HEK293 (cell line): ENCODE measurements at regions not wholly inside any gene's neighbourhood (a gene's known extent, or its start where the extent isn't known, plus 50 kb on each side); places are given as distances from the start of the nearest gene placed in this dataset.

Source experiments
- CTCF ChIA-PET: fragments of 350-600 bp; formaldehyde crosslinking; extraction: SDS; loops from one replicate; lab custom pipeline; 2021; ENCODE audit warnings: antibody characterized with exemption; lab: Yijun Ruan, JAX
- POLR2A ChIA-PET: fragments of 300-600 bp; formaldehyde crosslinking; extraction: SDS; loops from one replicate; lab custom pipeline; 2020; ENCODE audit warnings: antibody characterized with exemption, inconsistent platforms; lab: Yijun Ruan, JAX
- H3K27ac ChIP-seq: fragments of 200-500 bp; sonication (Bioruptor generic); 2 replicates; pipeline ENCODE4 v1.5.1; 2014; ENCODE audit warnings: low read depth, low read length, control low read depth, inconsistent platforms; ENCODE audit errors: extremely low read depth
- H3K36me3 ChIP-seq, 2 experiments: fragments of 200-500 bp in 1 of 2; sonication (Bioruptor generic) in 1 of 2; 1 replicate in 1 of 2; 2 replicates in 1 of 2; pipeline ENCODE4 v1.5.1; 2014 to 2017; ENCODE audit warnings: inconsistent platforms in 2 of 2, low read length in 2 of 2; ENCODE audit not compliant: control insufficient read depth in 2 of 2, insufficient read depth in 1 of 2
- H3K4me1 ChIP-seq: fragments of 200-500 bp; sonication (Bioruptor generic); 2 replicates; pipeline ENCODE4 v1.5.1; 2014; ENCODE audit warnings: mild to moderate bottlenecking, low read length, inconsistent platforms; ENCODE audit not compliant: control insufficient read depth, insufficient read depth
- H3K4me3 ChIP-seq: 2 replicates; pipeline ENCODE4 v1.5.1; 2011; ENCODE audit warnings: low read depth, mild to moderate bottlenecking, control low read depth, low read length, moderate library complexity
- H3K9me3 ChIP-seq: fragments of 200-500 bp; sonication (Bioruptor generic); 2 replicates; pipeline ENCODE4 v1.5.1; 2014; ENCODE audit warnings: low read depth, low read length, inconsistent platforms; ENCODE audit not compliant: control insufficient read depth, insufficient read depth
- EGR2 ChIP-seq: fragments of 450-650 bp; formaldehyde crosslinking; IDR thresholded peaks from 2 replicates; pipeline ENCODE4 v1.5.1; 2016; ENCODE audit warnings: low read depth, missing biosample characterization, missing genetic modification characterization
- GLI2 ChIP-seq: fragments of 450-650 bp; formaldehyde crosslinking; IDR thresholded peaks from 2 replicates; pipeline ENCODE4; 2017; ENCODE audit warnings: missing biosample characterization, missing genetic modification characterization, low read depth, borderline replicate concordance
- GLI4 ChIP-seq: fragments of 450-650 bp; formaldehyde crosslinking; IDR thresholded peaks from 2 replicates; pipeline ENCODE4 v1.5.1; 2016; ENCODE audit warnings: missing biosample characterization, missing genetic modification characterization
- HOXA7 ChIP-seq: sonication (generic); formaldehyde crosslinking; IDR thresholded peaks from 2 replicates; pipeline ENCODE4 v1.8.1; 2022; ENCODE audit warnings: missing genetic modification reagents, borderline replicate concordance
- MYNN ChIP-seq: fragments of 450-650 bp; formaldehyde crosslinking; IDR thresholded peaks from 2 replicates; pipeline ENCODE4 v1.5.1; 2016; ENCODE audit warnings: missing biosample characterization, missing genetic modification characterization, borderline replicate concordance
- MZF1 ChIP-seq: fragments of 450-650 bp; formaldehyde crosslinking; IDR thresholded peaks from 2 replicates; pipeline ENCODE4 v1.5.1; 2017; ENCODE audit warnings: missing biosample characterization, missing genetic modification characterization, borderline replicate concordance
- ZFP37 ChIP-seq: fragments of 450-650 bp; formaldehyde crosslinking; IDR thresholded peaks from 2 replicates; pipeline ENCODE4 v1.5.1; 2016; ENCODE audit warnings: missing biosample characterization, missing genetic modification characterization
- ZNF223 ChIP-seq: fragments of 450-650 bp; formaldehyde crosslinking; IDR thresholded peaks from 2 replicates; pipeline ENCODE4 v1.5.1; 2016; ENCODE audit warnings: missing biosample characterization, missing genetic modification characterization
- ZNF239 ChIP-seq: fragments of 450-650 bp; formaldehyde crosslinking; IDR thresholded peaks from 2 replicates; pipeline ENCODE4 v1.5.1; 2016; ENCODE audit warnings: missing biosample characterization, missing genetic modification characterization
- ZNF341 ChIP-seq: fragments of 450-650 bp; formaldehyde crosslinking; IDR thresholded peaks from 2 replicates; pipeline ENCODE4; 2016; ENCODE audit warnings: low read depth, missing biosample characterization, missing genetic modification characterization
- ZNF48 ChIP-seq: fragments of 450-650 bp; formaldehyde crosslinking; IDR thresholded peaks from 2 replicates; pipeline ENCODE4 v1.5.1; 2016; ENCODE audit warnings: missing biosample characterization, missing genetic modification characterization
- ZNF768 ChIP-seq: fragments of 450-650 bp; formaldehyde crosslinking; IDR thresholded peaks from 2 replicates; pipeline ENCODE4 v1.5.1; 2018; ENCODE audit warnings: missing biosample characterization, mild to moderate bottlenecking, missing genetic modification characterization
- TF ChIP-seq, protein P1 (sequence below): fragments of 450-650 bp; formaldehyde crosslinking; IDR thresholded peaks from 2 replicates; pipeline ENCODE4 v1.5.1; 2017; ENCODE audit warnings: missing biosample characterization, missing genetic modification characterization
- TF ChIP-seq, protein P2 (sequence below): fragments of 450-650 bp; formaldehyde crosslinking; conservative IDR thresholded peaks from 2 replicates; pipeline ENCODE4 v1.5.1; 2016; ENCODE audit warnings: low read depth, missing biosample characterization, missing genetic modification characterization
- TF ChIP-seq, protein P3 (sequence below): fragments of 450-650 bp; formaldehyde crosslinking; IDR thresholded peaks from 2 replicates; pipeline ENCODE4 v1.5.1; 2016; ENCODE audit warnings: missing biosample characterization, missing genetic modification characterization
- TF ChIP-seq, protein P4 (sequence below): fragments of 450-650 bp; formaldehyde crosslinking; IDR thresholded peaks from 2 replicates; pipeline ENCODE4 v1.5.0; 2017; ENCODE audit warnings: missing biosample characterization, missing genetic modification characterization, borderline replicate concordance
- TF ChIP-seq, protein P5 (sequence below): fragments of 450-650 bp; formaldehyde crosslinking; IDR thresholded peaks from 2 replicates; pipeline ENCODE4 v1.5.1; 2016; ENCODE audit warnings: missing biosample characterization, missing genetic modification characterization
- TF ChIP-seq, protein P6 (sequence below): fragments of 450-650 bp; formaldehyde crosslinking; conservative IDR thresholded peaks from 2 replicates; pipeline ENCODE4 v1.5.1; 2016; ENCODE audit warnings: low read depth, missing biosample characterization, missing genetic modification characterization

DNA sequence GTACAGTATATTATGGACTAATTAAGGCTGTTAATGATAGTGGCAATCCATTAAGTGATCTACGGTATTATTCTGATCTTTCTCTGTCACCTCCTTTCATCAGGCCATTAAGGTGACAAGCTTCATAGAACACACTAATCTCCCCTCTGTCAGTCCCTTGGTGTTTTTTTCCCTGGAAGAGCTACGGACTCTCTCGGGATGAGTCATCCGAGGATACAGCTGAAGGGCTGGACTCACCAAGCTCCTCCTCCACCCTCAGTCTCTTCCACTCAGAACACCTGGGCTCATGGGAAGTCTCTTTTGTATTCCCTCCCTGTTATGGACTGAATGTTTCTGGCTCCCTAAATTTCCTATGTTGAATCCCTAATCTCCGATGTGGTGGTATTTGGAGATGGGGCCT, 69.8 kb upstream of the PLXNA4 start (continued):
- TF ChIP-seq, protein P1, sequence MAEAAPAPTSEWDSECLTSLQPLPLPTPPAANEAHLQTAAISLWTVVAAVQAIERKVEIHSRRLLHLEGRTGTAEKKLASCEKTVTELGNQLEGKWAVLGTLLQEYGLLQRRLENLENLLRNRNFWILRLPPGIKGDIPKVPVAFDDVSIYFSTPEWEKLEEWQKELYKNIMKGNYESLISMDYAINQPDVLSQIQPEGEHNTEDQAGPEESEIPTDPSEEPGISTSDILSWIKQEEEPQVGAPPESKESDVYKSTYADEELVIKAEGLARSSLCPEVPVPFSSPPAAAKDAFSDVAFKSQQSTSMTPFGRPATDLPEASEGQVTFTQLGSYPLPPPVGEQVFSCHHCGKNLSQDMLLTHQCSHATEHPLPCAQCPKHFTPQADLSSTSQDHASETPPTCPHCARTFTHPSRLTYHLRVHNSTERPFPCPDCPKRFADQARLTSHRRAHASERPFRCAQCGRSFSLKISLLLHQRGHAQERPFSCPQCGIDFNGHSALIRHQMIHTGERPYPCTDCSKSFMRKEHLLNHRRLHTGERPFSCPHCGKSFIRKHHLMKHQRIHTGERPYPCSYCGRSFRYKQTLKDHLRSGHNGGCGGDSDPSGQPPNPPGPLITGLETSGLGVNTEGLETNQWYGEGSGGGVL (tag by site-specific recombination), result no peak

DNA sequence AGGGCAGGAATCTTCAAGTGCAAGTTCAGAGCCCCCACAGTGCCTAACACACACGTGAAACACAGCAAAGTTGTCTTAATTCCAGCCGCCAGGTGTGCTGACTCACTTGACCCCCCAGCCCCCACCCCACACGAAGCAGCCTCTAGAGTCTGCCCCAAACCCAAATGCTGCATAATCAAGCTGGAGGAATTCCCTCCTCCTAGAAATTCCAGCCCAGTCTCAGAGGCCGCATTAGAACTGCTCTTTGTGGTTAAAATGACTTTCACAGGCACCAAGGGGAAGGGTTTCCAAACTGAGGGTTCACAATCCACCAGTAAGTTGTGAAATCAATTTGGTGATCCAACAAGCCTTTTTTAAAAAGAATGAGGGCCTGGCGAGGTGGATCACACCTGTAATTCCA, 67.0 kb upstream of the PLXNA4 start:
- Histone ChIP-seq H3K27ac (no peak overlapping the region), H3K36me3 (no peaks in the 10 kb centered on the region)
- CTCF ChIA-PET, result no interaction called here
- TF ChIP-seq, protein P2, sequence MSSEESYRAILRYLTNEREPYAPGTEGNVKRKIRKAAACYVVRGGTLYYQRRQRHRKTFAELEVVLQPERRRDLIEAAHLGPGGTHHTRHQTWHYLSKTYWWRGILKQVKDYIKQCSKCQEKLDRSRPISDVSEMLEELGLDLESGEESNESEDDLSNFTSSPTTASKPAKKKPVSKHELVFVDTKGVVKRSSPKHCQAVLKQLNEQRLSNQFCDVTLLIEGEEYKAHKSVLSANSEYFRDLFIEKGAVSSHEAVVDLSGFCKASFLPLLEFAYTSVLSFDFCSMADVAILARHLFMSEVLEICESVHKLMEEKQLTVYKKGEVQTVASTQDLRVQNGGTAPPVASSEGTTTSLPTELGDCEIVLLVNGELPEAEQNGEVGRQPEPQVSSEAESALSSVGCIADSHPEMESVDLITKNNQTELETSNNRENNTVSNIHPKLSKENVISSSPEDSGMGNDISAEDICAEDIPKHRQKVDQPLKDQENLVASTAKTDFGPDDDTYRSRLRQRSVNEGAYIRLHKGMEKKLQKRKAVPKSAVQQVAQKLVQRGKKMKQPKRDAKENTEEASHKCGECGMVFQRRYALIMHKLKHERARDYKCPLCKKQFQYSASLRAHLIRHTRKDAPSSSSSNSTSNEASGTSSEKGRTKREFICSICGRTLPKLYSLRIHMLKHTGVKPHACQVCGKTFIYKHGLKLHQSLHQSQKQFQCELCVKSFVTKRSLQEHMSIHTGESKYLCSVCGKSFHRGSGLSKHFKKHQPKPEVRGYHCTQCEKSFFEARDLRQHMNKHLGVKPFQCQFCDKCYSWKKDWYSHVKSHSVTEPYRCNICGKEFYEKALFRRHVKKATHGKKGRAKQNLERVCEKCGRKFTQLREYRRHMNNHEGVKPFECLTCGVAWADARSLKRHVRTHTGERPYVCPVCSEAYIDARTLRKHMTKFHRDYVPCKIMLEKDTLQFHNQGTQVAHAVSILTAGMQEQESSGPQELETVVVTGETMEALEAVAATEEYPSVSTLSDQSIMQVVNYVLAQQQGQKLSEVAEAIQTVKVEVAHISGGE (tag by site-specific recombination), result no peak
- TF ChIP-seq, protein P3, sequence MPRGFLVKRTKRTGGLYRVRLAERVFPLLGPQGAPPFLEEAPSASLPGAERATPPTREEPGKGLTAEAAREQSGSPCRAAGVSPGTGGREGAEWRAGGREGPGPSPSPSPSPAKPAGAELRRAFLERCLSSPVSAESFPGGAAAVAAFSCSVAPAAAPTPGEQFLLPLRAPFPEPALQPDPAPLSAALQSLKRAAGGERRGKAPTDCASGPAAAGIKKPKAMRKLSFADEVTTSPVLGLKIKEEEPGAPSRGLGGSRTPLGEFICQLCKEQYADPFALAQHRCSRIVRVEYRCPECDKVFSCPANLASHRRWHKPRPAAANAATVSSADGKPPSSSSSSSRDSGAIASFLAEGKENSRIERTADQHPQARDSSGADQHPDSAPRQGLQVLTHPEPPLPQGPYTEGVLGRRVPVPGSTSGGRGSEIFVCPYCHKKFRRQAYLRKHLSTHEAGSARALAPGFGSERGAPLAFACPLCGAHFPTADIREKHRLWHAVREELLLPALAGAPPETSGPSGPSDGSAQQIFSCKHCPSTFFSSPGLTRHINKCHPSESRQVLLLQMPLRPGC (tag by site-specific recombination), result no peak
- TF ChIP-seq, protein P4, sequence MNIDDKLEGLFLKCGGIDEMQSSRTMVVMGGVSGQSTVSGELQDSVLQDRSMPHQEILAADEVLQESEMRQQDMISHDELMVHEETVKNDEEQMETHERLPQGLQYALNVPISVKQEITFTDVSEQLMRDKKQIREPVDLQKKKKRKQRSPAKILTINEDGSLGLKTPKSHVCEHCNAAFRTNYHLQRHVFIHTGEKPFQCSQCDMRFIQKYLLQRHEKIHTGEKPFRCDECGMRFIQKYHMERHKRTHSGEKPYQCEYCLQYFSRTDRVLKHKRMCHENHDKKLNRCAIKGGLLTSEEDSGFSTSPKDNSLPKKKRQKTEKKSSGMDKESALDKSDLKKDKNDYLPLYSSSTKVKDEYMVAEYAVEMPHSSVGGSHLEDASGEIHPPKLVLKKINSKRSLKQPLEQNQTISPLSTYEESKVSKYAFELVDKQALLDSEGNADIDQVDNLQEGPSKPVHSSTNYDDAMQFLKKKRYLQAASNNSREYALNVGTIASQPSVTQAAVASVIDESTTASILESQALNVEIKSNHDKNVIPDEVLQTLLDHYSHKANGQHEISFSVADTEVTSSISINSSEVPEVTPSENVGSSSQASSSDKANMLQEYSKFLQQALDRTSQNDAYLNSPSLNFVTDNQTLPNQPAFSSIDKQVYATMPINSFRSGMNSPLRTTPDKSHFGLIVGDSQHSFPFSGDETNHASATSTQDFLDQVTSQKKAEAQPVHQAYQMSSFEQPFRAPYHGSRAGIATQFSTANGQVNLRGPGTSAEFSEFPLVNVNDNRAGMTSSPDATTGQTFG (tag by site-specific recombination), result no peak
- no peak for TF ChIP-seq ZFP37 (tag by site-specific recombination)
- TF ChIP-seq HOXA7 (CRISPR knock-in tag), result no peak
- TF ChIP-seq ZNF48, result no peak
- no peak for TF ChIP-seq EGR2 (tag by site-specific recombination)
- TF ChIP-seq, protein P5, sequence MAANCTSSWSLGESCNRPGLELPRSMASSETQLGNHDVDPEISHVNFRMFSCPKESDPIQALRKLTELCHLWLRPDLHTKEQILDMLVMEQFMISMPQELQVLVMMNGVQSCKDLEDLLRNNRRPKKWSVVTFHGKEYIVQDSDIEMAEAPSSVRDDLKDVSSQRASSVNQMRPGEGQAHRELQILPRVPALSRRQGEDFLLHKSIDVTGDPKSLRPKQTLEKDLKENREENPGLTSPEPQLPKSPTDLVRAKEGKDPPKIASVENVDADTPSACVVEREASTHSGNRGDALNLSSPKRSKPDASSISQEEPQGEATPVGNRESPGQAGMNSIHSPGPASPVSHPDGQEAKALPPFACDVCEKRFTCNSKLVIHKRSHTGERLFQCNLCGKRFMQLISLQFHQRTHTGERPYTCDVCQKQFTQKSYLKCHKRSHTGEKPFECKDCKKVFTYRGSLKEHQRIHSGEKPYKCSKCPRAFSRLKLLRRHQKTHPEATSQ (tag by site-specific recombination), result no peak
- TF ChIP-seq ZNF341, result no peak
- no peak for TF ChIP-seq MYNN (tag by site-specific recombination)
- TF ChIP-seq, protein P6, sequence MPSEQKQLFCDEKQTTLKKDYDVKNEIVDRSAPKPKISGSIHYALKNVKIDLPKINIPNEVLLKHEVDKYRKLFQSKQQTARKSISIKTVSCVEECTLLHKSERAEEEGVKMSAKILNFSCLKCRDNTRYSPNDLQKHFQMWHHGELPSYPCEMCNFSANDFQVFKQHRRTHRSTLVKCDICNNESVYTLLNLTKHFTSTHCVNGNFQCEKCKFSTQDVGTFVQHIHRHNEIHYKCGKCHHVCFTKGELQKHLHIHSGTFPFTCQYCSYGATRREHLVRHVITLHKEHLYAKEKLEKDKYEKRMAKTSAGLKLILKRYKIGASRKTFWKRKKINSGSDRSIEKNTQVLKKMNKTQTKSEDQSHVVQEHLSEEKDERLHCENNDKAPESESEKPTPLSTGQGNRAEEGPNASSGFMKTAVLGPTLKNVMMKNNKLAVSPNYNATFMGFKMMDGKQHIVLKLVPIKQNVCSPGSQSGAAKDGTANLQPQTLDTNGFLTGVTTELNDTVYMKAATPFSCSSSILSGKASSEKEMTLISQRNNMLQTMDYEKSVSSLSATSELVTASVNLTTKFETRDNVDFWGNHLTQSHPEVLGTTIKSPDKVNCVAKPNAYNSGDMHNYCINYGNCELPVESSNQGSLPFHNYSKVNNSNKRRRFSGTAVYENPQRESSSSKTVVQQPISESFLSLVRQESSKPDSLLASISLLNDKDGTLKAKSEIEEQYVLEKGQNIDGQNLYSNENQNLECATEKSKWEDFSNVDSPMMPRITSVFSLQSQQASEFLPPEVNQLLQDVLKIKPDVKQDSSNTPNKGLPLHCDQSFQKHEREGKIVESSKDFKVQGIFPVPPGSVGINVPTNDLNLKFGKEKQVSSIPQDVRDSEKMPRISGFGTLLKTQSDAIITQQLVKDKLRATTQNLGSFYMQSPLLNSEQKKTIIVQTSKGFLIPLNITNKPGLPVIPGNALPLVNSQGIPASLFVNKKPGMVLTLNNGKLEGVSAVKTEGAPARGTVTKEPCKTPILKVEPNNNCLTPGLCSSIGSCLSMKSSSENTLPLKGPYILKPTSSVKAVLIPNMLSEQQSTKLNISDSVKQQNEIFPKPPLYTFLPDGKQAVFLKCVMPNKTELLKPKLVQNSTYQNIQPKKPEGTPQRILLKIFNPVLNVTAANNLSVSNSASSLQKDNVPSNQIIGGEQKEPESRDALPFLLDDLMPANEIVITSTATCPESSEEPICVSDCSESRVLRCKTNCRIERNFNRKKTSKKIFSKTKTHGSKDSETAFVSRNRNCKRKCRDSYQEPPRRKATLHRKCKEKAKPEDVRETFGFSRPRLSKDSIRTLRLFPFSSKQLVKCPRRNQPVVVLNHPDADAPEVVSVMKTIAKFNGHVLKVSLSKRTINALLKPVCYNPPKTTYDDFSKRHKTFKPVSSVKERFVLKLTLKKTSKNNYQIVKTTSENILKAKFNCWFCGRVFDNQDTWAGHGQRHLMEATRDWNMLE (tag by site-specific recombination), result no peak
- TF ChIP-seq MZF1, result no peak
- TF ChIP-seq ZNF768 (tag by site-specific recombination), result no peak
- no peak for TF ChIP-seq GLI2
- no peak for TF ChIP-seq GLI4 (tag by site-specific recombination)
- TF ChIP-seq ZNF239 (tag by site-specific recombination), result no peak
- no peak for TF ChIP-seq ZNF223 (tag by site-specific recombination)
- TF ChIP-seq, all 188 proteins: peak for 0
- Histone ChIP-seq H3K4me1 (no peaks in the 10 kb centered on the region), H3K9me3 (no peaks in the 10 kb centered on the region), H3K4me3 (no peak overlapping the region)
- POLR2A ChIA-PET, result no interaction called here
